ENCODE measurements at regions not wholly inside any gene's neighbourhood (a gene's known extent, or its start where the extent isn't known, plus 50 kb on each side); places are given as distances from the start of the nearest gene placed in this dataset.

GRCh38 chr3:103082501-103082900 is 647.7 kb downstream of the ZPLD1 start:
- no peaks in the 10 kb centered on the region for H3K4me1 Mint-ChIP-seq
- no peaks in the 10 kb centered on the region for H3K9me3 Mint-ChIP-seq
- CTCF ChIA-PET = no interaction called here

GRCh38 chr3:103083848-103084631 is 649.2 kb downstream of the ZPLD1 start:
- Mint-ChIP-seq H3K4me1 (no peaks in the 10 kb centered on the region), H3K27me3 (no peaks in the 10 kb centered on the region), H3K27ac (no peak overlapping the region), H3K9me3 (no peaks in the 10 kb centered on the region), H3K4me3 (no peak overlapping the region), H3K36me3 (no peaks in the 10 kb centered on the region)
- CTCF ChIA-PET = no interaction called here
- no peak for DNase-seq

More at GRCh38 chr3:103082501-103082900, 647.7 kb downstream of the ZPLD1 start:
- Mint-ChIP-seq H3K27me3 (no peaks in the 10 kb centered on the region), H3K36me3 (no peaks in the 10 kb centered on the region), H3K4me3 (no peak overlapping the region), H3K27ac (no peak overlapping the region)
- no peak for DNase-seq

GRCh38 chr3:103085465-103085864 is 650.6 kb downstream of the ZPLD1 start:
- Mint-ChIP-seq H3K9me3 (no peaks in the 10 kb centered on the region), H3K27ac (no peak overlapping the region), H3K27me3 (no peaks in the 10 kb centered on the region), H3K4me3 (no peak overlapping the region), H3K4me1 (no peaks in the 10 kb centered on the region), H3K36me3 (no peaks in the 10 kb centered on the region)
- no peak for DNase-seq
- CTCF ChIA-PET = no interaction called here

GRCh38 chr3:103089758-103090157 is 654.9 kb downstream of the ZPLD1 start:
- no peak for DNase-seq
- Mint-ChIP-seq H3K4me3 (no peak overlapping the region), H3K4me1 (no peaks in the 10 kb centered on the region), H3K27ac (no peak overlapping the region), H3K27me3 (no peaks in the 10 kb centered on the region), H3K9me3 (no peaks in the 10 kb centered on the region), H3K36me3 (no peaks in the 10 kb centered on the region)
- CTCF ChIA-PET = no interaction called here

GRCh38 chr3:103105206-103105605 is 670.4 kb downstream of the ZPLD1 start:
- no peak overlapping the region for H3K4me3 Mint-ChIP-seq
- CTCF ChIA-PET = no interaction called here

GRCh38 chr3:103112273-103112672 is 677.5 kb downstream of the ZPLD1 start:
- Mint-ChIP-seq H3K4me3 (no peak overlapping the region), H3K27me3 (no peaks in the 10 kb centered on the region), H3K27ac (no peak overlapping the region), H3K36me3 (no peaks in the 10 kb centered on the region), H3K4me1 (no peaks in the 10 kb centered on the region), H3K9me3 (peaks cover 2% of the 10 kb centered on the region)
- DNase-seq = no peak
- CTCF ChIA-PET = no interaction called here

More at GRCh38 chr3:103105206-103105605, 670.4 kb downstream of the ZPLD1 start:
- no peak for DNase-seq
- no peaks in the 10 kb centered on the region for H3K36me3 Mint-ChIP-seq
- no peak overlapping the region for H3K27ac Mint-ChIP-seq
- no peaks in the 10 kb centered on the region for H3K27me3 Mint-ChIP-seq
- no peaks in the 10 kb centered on the region for H3K4me1 Mint-ChIP-seq
- H3K9me3 Mint-ChIP-seq = no peaks in the 10 kb centered on the region

- H3K27me3 Mint-ChIP-seq = no peaks in the 10 kb centered on the region
- H3K27ac Mint-ChIP-seq = no peak overlapping the region
- CTCF ChIA-PET = interaction anchor here (0.7 kb wide), 1 partner anchor 192 kb away, joined by 3 read pairs; no protein-coding TSS in a partner anchor
- H3K4me3 Mint-ChIP-seq = no peak overlapping the region
- H3K9me3 Mint-ChIP-seq = peaks cover 3% of the 10 kb centered on the region
- no peak for DNase-seq
- no peaks in the 10 kb centered on the region for H3K4me1 Mint-ChIP-seq
- H3K36me3 Mint-ChIP-seq = no peaks in the 10 kb centered on the region
These were observed 691.3 kb downstream of the ZPLD1 start for GRCh38 chr3:103126115-103126514.

- no peaks in the 10 kb centered on the region for H3K27me3 Mint-ChIP-seq
- no peak for DNase-seq
- CTCF ChIA-PET = no interaction called here
- H3K4me1 Mint-ChIP-seq = no peaks in the 10 kb centered on the region
- no peak overlapping the region for H3K4me3 Mint-ChIP-seq
- no peaks in the 10 kb centered on the region for H3K36me3 Mint-ChIP-seq
- no peak overlapping the region for H3K27ac Mint-ChIP-seq
- H3K9me3 Mint-ChIP-seq = peaks cover 3% of the 10 kb centered on the region
These were observed 692.3 kb downstream of the ZPLD1 start for GRCh38 chr3:103127098-103127630.

DNA sequence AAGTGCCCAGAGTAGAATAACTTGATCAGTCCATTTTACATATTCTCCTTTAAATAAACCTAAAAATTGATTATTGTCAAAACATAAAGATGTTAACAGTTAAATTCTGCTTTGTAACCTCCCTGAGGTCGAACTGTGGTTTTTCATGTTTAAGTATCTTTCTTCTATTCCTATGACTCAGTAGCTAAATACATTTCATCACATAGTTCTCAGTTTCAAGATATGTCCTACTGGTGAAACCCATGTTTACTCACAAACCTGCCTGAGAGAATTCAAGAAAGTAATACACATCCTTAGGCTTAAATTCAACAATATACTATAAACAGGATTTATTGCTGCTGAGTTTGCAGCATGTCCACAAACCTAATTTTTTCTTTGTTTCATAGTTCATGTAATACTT is 692.9 kb downstream of the ZPLD1 start:
- no peak overlapping the region for H3K4me3 Mint-ChIP-seq
- H3K9me3 Mint-ChIP-seq = peaks cover 3% of the 10 kb centered on the region
- no peaks in the 10 kb centered on the region for H3K36me3 Mint-ChIP-seq
- CTCF ChIA-PET = no interaction called here
- no peaks in the 10 kb centered on the region for H3K4me1 Mint-ChIP-seq
- no peak for DNase-seq
- H3K27ac Mint-ChIP-seq = no peak overlapping the region
- H3K27me3 Mint-ChIP-seq = no peaks in the 10 kb centered on the region

DNA sequence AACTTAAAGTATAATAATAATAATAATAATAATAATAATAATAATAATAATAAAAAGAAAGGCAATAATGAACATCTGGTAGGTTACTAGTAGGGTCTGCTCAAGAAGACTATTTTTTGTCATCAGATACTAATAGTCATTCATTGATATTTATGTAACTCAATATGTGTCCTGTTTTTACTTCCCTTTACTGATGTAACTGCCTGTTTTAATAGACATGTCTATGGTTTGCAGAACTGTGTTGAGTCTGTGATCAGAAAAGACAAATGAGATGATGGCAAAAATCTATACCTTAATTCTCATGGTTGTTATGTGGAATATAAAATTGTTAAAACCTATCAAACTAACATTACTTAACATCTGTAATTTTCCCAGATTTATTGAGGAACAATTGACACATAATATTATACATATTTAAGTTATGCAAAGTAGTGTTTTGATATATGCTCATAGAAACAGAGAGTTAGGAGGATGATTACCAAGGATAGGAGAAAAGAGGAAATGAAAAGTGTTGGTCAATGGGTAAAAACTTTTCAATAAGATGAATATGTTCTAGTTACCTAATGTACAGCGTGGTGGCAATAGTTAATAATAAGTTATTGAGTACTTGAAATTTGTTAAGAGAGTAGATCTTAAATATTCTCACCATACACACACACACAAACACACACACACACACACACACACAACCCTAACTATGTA is 699.4 kb downstream of the ZPLD1 start:
- Mint-ChIP-seq H3K27ac (no peak overlapping the region), H3K9me3 (peaks cover 3% of the 10 kb centered on the region), H3K4me1 (no peaks in the 10 kb centered on the region), H3K36me3 (no peaks in the 10 kb centered on the region), H3K4me3 (no peak overlapping the region), H3K27me3 (no peaks in the 10 kb centered on the region)
- DNase-seq = no peak
- CTCF ChIA-PET = no interaction called here

GRCh38 chr3:103136621-103137020 is 701.8 kb downstream of the ZPLD1 start:
- Mint-ChIP-seq H3K9me3 (no peaks in the 10 kb centered on the region), H3K4me3 (no peak overlapping the region), H3K27me3 (no peaks in the 10 kb centered on the region), H3K36me3 (no peaks in the 10 kb centered on the region), H3K4me1 (no peaks in the 10 kb centered on the region), H3K27ac (no peak overlapping the region)
- CTCF ChIA-PET = no interaction called here
- no peak for DNase-seq

DNA sequence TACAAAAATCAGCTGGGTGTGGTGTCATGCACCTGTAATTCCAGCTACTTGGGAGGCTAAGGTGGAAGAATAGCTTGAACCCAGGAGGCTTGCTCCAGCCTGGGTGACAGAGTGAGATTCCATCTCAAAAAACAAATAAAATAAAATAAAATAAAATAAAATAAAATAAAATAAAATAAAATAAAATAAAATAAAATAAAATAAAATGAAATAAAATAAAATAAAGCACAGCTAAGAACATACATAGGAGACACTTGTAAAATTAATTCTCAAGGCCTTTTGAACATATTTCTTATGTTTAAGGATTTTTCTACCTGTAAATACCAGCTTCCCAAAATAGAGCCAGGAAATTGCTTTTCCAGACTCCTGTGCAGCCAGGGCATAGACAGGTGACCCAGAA is 703.0 kb downstream of the ZPLD1 start:
- no peak for DNase-seq
- Mint-ChIP-seq H3K4me3 (no peak overlapping the region), H3K36me3 (no peaks in the 10 kb centered on the region), H3K27ac (no peak overlapping the region), H3K9me3 (no peaks in the 10 kb centered on the region), H3K27me3 (no peaks in the 10 kb centered on the region), H3K4me1 (no peaks in the 10 kb centered on the region)
- CTCF ChIA-PET = no interaction called here

GRCh38 chr3:103158183-103158582 is 723.4 kb downstream of the ZPLD1 start:
- H3K27ac Mint-ChIP-seq = no peak overlapping the region
- DNase-seq = no peak
- no peak overlapping the region for H3K4me3 Mint-ChIP-seq
- no peaks in the 10 kb centered on the region for H3K27me3 Mint-ChIP-seq
- no peaks in the 10 kb centered on the region for H3K36me3 Mint-ChIP-seq
- H3K4me1 Mint-ChIP-seq = no peaks in the 10 kb centered on the region
- CTCF ChIA-PET = no interaction called here
- no peaks in the 10 kb centered on the region for H3K9me3 Mint-ChIP-seq

DNA sequence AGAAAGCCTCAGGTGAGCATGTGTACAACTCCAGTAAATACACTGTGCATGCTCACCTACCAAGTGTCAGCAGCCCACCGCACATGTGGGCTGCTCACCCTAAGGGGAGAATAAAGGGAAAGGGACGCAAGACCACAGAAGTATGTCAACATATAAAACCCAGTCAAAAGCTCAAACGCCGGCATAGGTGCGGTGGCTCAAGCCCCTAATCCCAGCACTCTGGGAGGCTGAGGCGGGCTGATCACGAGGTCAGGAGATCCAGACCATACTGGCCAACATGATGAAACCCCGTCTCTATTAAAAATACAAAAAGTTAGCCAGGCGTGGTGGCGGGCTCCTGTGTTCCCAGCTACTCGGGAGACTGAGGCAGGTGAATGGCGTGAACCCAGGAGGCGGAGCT is 732.1 kb downstream of the ZPLD1 start:
- Mint-ChIP-seq H3K27ac (no peak overlapping the region), H3K27me3 (no peaks in the 10 kb centered on the region), H3K9me3 (peaks cover 5% of the 10 kb centered on the region), H3K4me3 (no peak overlapping the region), H3K36me3 (no peaks in the 10 kb centered on the region), H3K4me1 (no peaks in the 10 kb centered on the region)
- CTCF ChIA-PET = no interaction called here
- DNase-seq = no peak

- DNase-seq = no peak
- Mint-ChIP-seq H3K36me3 (no peaks in the 10 kb centered on the region), H3K4me3 (no peak overlapping the region), H3K27ac (no peak overlapping the region), H3K4me1 (no peaks in the 10 kb centered on the region), H3K27me3 (no peaks in the 10 kb centered on the region), H3K9me3 (peaks cover 5% of the 10 kb centered on the region)
- CTCF ChIA-PET = no interaction called here
These were observed 733.0 kb downstream of the ZPLD1 start for GRCh38 chr3:103167850-103168249.

All from activated naive CD4-positive, alpha-beta T cell treated with anti-CD3 and anti-CD28 coated beads, Interleukin-2, amount 10 ng/mL, durations not matched to agents 7 days and 5 days (primary cell).